ENCODE measurements at regions not wholly inside any gene's neighbourhood (a gene's known extent, or its start where the extent isn't known, plus 50 kb on each side); places are given as distances from the start of the nearest gene placed in this dataset.

GRCh38 chr3:16012086-16012485 is 162.4 kb upstream of the GALNT15 start:
- BruUV-seq (replicated peaks), result no TSS peak

More at GRCh38 chr3:16012086-16012485, 162.4 kb upstream of the GALNT15 start:
- peaks cover 5% of the 10 kb centered on the region for H3K9me3 ChIP-seq (ENCODE audit: control insufficient read depth, insufficient read depth, low read length)
- peak overlapping the region; percentile 89 for H3K14ac ChIP-seq (replicated peaks; ENCODE audit: low read depth, low read length)
- H3K18ac ChIP-seq (ENCODE audit: low read depth, low read length), result peak overlapping the region; percentile 85
- H4K5ac ChIP-seq (ENCODE audit: low read depth, low read length), result peak overlapping the region; percentile 80
- no peaks in the 10 kb centered on the region for H3K27me3 ChIP-seq (ENCODE audit: control insufficient read depth, insufficient read depth, low read length)
- CTCF ChIA-PET, result no interaction called here
- H3K9ac ChIP-seq (ENCODE audit: low read depth, low read length), result no peak overlapping the region
- in situ Hi-C loops (cut with MboI; ENCODE audit: low sequenced_read_pairs) (no loop called here), dilution Hi-C loops (cut with HindIII; ENCODE audit: low sequenced_read_pairs, unreplicated experiment) (no loop called here), intact Hi-C loops (cut with micrococcal nuclease) (no loop called here)
- no peaks in the 10 kb centered on the region for H3K79me1 ChIP-seq (ENCODE audit: low read depth in 1 of 2, low read length in 2 of 2)
- H3K4ac ChIP-seq (ENCODE audit: low read depth, low read length), result peak overlapping the region; percentile 92
- H3K9me1 ChIP-seq (ENCODE audit: insufficient read depth, low read length), result peaks cover 5% of the 10 kb centered on the region
- H4K91ac ChIP-seq (ENCODE audit: insufficient read depth, low read depth, low read length), result peak overlapping the region; percentile 97
- H2BK20ac ChIP-seq (ENCODE audit: low read depth, low read length), result peak overlapping the region; percentile 97
- TF ChIP-seq MXI1 (IDR thresholded peaks at IDR 0.05; ENCODE audit: borderline replicate concordance, low read depth, low read length) (no peak), CEBPB (IDR thresholded peaks at IDR 0.05; ENCODE audit: low read depth, low read length) (no peak), MAZ (IDR thresholded peaks at IDR 0.05; ENCODE audit: borderline replicate concordance, low read depth, low read length) (no peak), FOS (IDR thresholded peaks at IDR 0.05; ENCODE audit: low read depth, low read length) (peak; percentile 38; the same call in 1 of the 2 replicates), RCOR1 (IDR thresholded peaks at IDR 0.05; ENCODE audit: insufficient replicate concordance, low read length) (peak; percentile 16), RAD21 (IDR thresholded peaks at IDR 0.05; ENCODE audit: low read length) (no peak), CTCF (conservative IDR thresholded peaks at IDR 0.05; ENCODE audit: low read depth, low read length) (no peak)
- peak overlapping the region; percentile 78 for H3K23ac ChIP-seq (ENCODE audit: low read depth, low read length)
- H2AFZ ChIP-seq (replicated peaks; ENCODE audit: low read length, poor library complexity), result no peak overlapping the region
- peak overlapping the region; percentile 75; the same call in 1 of the 2 replicates for H3K56ac ChIP-seq (ENCODE audit: extremely low read depth, insufficient read depth, low read length)
- H3K4me1 ChIP-seq (ENCODE audit: control insufficient read depth, insufficient read depth, low read length), result peaks cover 9% of the 10 kb centered on the region
- no peaks in the 10 kb centered on the region for H3K36me3 ChIP-seq (ENCODE audit: control insufficient read depth, insufficient read depth, low read length)
- peak overlapping the region; percentile 95; the same call in 2 of the 3 replicates for H2BK15ac ChIP-seq (ENCODE audit: low read depth, low read length)
- DNase-seq (peak; percentile 88), ATAC-seq (ENCODE audit: low read depth) (peak; percentile 89)
- H2AK5ac ChIP-seq (ENCODE audit: low read depth, low read length), result peak overlapping the region; percentile 97; the same call in 1 of the 2 replicates
- no peak overlapping the region for H3K4me2 ChIP-seq (ENCODE audit: low read depth, low read length)
- H2AK9ac ChIP-seq (replicated peaks; ENCODE audit: low read depth, low read length, poor library complexity), result peak overlapping the region; percentile 90
- H4K20me1 ChIP-seq (ENCODE audit: insufficient read depth, low read length), result no peaks in the 10 kb centered on the region
- H3K4me3 ChIP-seq (ENCODE audit: insufficient read depth, low read depth, low read length), result no peak overlapping the region
- H2BK5ac ChIP-seq (ENCODE audit: low read depth, low read length, poor library complexity, severe bottlenecking), result peak overlapping the region; percentile 89
- POLR2A ChIA-PET (ENCODE audit: unreplicated experiment), result no interaction called here
- H3K27ac ChIP-seq (ENCODE audit: insufficient read depth, low read length), result peak overlapping the region; percentile 84
- H4K8ac ChIP-seq (ENCODE audit: low read depth in 2 of 2, low read length in 2 of 2), result peak overlapping the region; percentile 76 to 89
- H2BK120ac ChIP-seq (ENCODE audit: low read depth, low read length), result peak overlapping the region; percentile 98

Measured in IMR-90 (cell line).